ENCODE measurements at regions not wholly inside any gene's neighbourhood (a gene's known extent, or its start where the extent isn't known, plus 50 kb on each side); places are given as distances from the start of the nearest gene placed in this dataset.

DNA sequence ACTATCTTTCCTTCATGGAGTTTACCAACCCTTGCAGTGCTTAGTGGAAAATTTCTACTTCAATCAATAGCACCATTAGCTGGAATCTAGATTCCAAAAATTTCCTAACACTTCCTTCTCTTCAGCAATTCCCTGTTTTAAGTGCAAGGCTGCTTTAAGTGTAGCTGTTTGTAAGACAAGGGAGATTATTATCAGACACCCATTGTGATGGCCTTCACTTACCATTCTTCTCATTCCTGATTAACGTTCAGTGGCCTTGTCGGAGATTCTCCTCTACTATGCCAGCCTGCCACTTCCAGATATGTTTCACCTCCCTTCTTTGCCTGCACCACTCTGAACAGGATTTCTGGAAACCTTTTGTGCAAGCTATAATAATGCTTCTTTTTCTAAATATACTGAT is 464.9 kb upstream of the ADGRL2 start:
- no peaks in the 10 kb centered on the region for H3K9me3 ChIP-seq (ENCODE audit: low read length)
- ChIA-PET CTCF (ENCODE audit: unreplicated experiment) (no interaction called here), POLR2A (interaction anchor here (0.7 kb wide), 1 partner anchor 422 kb away, joined by 4 read pairs; no protein-coding TSS in a partner anchor)
- no peak overlapping the region for H3K4me2 ChIP-seq (ENCODE audit: low read length)
- H3K4me1 ChIP-seq (ENCODE audit: insufficient read depth, low read length, poor library complexity, severe bottlenecking): no peaks in the 10 kb centered on the region
- no peaks in the 10 kb centered on the region for H3K9me2 ChIP-seq (ENCODE audit: insufficient read depth, low read length)
- intact Hi-C loops (cut with micrococcal nuclease; ENCODE audit: unreplicated experiment): no loop called here
- H3K4me3 ChIP-seq (ENCODE audit: low read depth, low read length, poor library complexity, severe bottlenecking): no peak overlapping the region
- BruUV-seq (replicated peaks): no TSS peak
- no peak overlapping the region for H2AFZ ChIP-seq (ENCODE audit: low read length)
- no peaks in the 10 kb centered on the region for H3K79me2 ChIP-seq (ENCODE audit: insufficient read depth, low read depth, low read length)
- H3K36me3 ChIP-seq (ENCODE audit: insufficient read depth, low read length): no peaks in the 10 kb centered on the region
- H3K27ac ChIP-seq (ENCODE audit: low read depth, low read length, poor library complexity, severe bottlenecking): no peak overlapping the region
- DNase-seq (ENCODE audit: low spot score): no peak
- TF ChIP-seq EZH2phosphoT487 (IDR thresholded peaks at IDR 0.05; ENCODE audit: borderline replicate concordance, low read depth, low read length): no peak
- TF ChIP-seq, protein P1, sequence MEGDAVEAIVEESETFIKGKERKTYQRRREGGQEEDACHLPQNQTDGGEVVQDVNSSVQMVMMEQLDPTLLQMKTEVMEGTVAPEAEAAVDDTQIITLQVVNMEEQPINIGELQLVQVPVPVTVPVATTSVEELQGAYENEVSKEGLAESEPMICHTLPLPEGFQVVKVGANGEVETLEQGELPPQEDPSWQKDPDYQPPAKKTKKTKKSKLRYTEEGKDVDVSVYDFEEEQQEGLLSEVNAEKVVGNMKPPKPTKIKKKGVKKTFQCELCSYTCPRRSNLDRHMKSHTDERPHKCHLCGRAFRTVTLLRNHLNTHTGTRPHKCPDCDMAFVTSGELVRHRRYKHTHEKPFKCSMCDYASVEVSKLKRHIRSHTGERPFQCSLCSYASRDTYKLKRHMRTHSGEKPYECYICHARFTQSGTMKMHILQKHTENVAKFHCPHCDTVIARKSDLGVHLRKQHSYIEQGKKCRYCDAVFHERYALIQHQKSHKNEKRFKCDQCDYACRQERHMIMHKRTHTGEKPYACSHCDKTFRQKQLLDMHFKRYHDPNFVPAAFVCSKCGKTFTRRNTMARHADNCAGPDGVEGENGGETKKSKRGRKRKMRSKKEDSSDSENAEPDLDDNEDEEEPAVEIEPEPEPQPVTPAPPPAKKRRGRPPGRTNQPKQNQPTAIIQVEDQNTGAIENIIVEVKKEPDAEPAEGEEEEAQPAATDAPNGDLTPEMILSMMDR (conservative IDR thresholded peaks at IDR 0.05; ENCODE audit: low read length): no peak
- no peaks in the 10 kb centered on the region for H4K20me1 ChIP-seq (ENCODE audit: insufficient read depth, low read length)

DNA sequence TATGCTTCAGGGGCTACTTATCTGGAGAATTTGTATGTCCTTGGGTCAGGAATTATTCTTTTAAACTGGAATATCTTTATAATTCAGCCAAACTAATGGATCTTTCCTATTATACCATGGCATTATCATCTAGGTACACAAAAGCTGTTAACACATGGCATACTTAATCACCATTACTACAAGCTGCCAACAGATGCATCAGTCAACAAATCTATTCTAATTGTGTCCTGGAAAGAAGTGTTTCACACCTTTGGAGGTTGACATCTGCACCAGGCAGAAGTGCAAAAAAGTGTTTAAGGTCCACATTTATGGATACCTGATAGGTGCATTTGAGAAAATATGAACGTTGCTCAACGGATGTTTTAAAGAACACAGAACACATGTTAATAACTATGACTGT is 470.2 kb upstream of the ADGRL2 start:
- H3K4me2 ChIP-seq (ENCODE audit: low read length): no peak overlapping the region
- no peaks in the 10 kb centered on the region for H3K9me3 ChIP-seq (ENCODE audit: low read length)
- ChIA-PET POLR2A (no interaction called here), CTCF (ENCODE audit: unreplicated experiment) (no interaction called here)
- no peaks in the 10 kb centered on the region for H3K9me2 ChIP-seq (ENCODE audit: insufficient read depth, low read length)
- no peaks in the 10 kb centered on the region for H3K4me1 ChIP-seq (ENCODE audit: insufficient read depth, low read length, poor library complexity, severe bottlenecking)
- no peaks in the 10 kb centered on the region for H4K20me1 ChIP-seq (ENCODE audit: insufficient read depth, low read length)
- BruUV-seq (replicated peaks): no TSS peak
- H3K4me3 ChIP-seq (ENCODE audit: low read depth, low read length, poor library complexity, severe bottlenecking): no peak overlapping the region
- no peaks in the 10 kb centered on the region for H3K79me2 ChIP-seq (ENCODE audit: insufficient read depth, low read depth, low read length)
- TF ChIP-seq EZH2phosphoT487 (IDR thresholded peaks at IDR 0.05; ENCODE audit: borderline replicate concordance, low read depth, low read length): no peak
- TF ChIP-seq, protein P1 (conservative IDR thresholded peaks at IDR 0.05; ENCODE audit: low read length): no peak
- H3K27ac ChIP-seq (ENCODE audit: low read depth, low read length, poor library complexity, severe bottlenecking): no peak overlapping the region
- no peak for DNase-seq (ENCODE audit: low spot score)
- no peaks in the 10 kb centered on the region for H3K36me3 ChIP-seq (ENCODE audit: insufficient read depth, low read length)
- intact Hi-C loops (cut with micrococcal nuclease; ENCODE audit: unreplicated experiment): no loop called here
- H2AFZ ChIP-seq (ENCODE audit: low read length): no peak overlapping the region

DNA sequence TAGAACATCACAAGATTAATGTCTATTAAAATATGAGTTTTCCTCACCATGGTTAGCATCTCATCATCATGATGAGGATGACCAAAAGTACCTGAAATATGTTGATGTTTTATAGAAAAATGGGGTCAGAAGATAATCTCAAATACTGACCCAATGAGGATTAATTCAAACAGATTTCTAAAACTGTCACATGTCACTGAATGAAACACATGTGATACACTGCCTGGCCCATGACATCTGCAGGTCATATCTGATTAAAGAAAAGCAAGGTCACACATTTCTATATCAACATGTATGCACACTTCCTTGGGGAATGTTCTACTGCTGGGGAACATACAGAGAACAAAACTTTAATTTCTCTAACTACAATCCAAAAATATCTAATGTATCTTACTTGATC is 470.6 kb upstream of the ADGRL2 start:
- TF ChIP-seq EZH2phosphoT487 (IDR thresholded peaks at IDR 0.05; ENCODE audit: borderline replicate concordance, low read depth, low read length): no peak
- TF ChIP-seq, protein P1 (conservative IDR thresholded peaks at IDR 0.05; ENCODE audit: low read length): no peak
- Histone ChIP-seq H4K20me1 (ENCODE audit: insufficient read depth, low read length) (no peaks in the 10 kb centered on the region), H3K9me2 (ENCODE audit: insufficient read depth, low read length) (no peaks in the 10 kb centered on the region), H2AFZ (ENCODE audit: low read length) (no peak overlapping the region), H3K36me3 (ENCODE audit: insufficient read depth, low read length) (no peaks in the 10 kb centered on the region), H3K4me1 (ENCODE audit: insufficient read depth, low read length, poor library complexity, severe bottlenecking) (no peaks in the 10 kb centered on the region), H3K79me2 (ENCODE audit: insufficient read depth, low read depth, low read length) (no peaks in the 10 kb centered on the region), H3K4me3 (ENCODE audit: low read depth, low read length, poor library complexity, severe bottlenecking) (no peak overlapping the region), H3K4me2 (ENCODE audit: low read length) (no peak overlapping the region), H3K27ac (ENCODE audit: low read depth, low read length, poor library complexity, severe bottlenecking) (no peak overlapping the region), H3K9me3 (ENCODE audit: low read length) (no peaks in the 10 kb centered on the region)
- ChIA-PET CTCF (ENCODE audit: unreplicated experiment) (no interaction called here), POLR2A (no interaction called here)
- DNase-seq (ENCODE audit: low spot score): no peak
- intact Hi-C loops (cut with micrococcal nuclease; ENCODE audit: unreplicated experiment): no loop called here
- no TSS peak for BruUV-seq (replicated peaks)
